HepG2 (cell line): ENCODE measurements at regions not wholly inside any gene's neighbourhood (a gene's known extent, or its start where the extent isn't known, plus 50 kb on each side); places are given as distances from the start of the nearest gene placed in this dataset.

ENCODE experiments used
- FOXK2 ChIP-seq: fragments of 450-650 bp; IDR thresholded peaks from 2 replicates; pipeline ENCODE4 v1.6.1; 2016
- TBL1XR1 ChIP-seq: fragments of 150-350 bp; IDR thresholded peaks from 2 replicates; pipeline ENCODE4 v1.6.1; 2014; ENCODE audit warnings: borderline replicate concordance, low read length; ENCODE audit not compliant: partially characterized antibody
- ZNF292 ChIP-seq: sonication (generic); formaldehyde crosslinking; IDR thresholded peaks from 2 replicates; pipeline ENCODE4 v1.8.1; 2022; ENCODE audit warnings: mild to moderate bottlenecking, low read depth, missing genetic modification reagents, borderline replicate concordance
- TF ChIP-seq, protein P1 (sequence below): sonication (generic); formaldehyde crosslinking; IDR thresholded peaks from 2 replicates; pipeline ENCODE4 v1.4.0; 2020; ENCODE audit warnings: missing genetic modification reagents, mild to moderate bottlenecking, borderline replicate concordance
- TF ChIP-seq, protein P2 (sequence below), 2 experiments: sonication (generic) in 1 of 2; formaldehyde crosslinking in 1 of 2; IDR thresholded peaks; 2 replicates each; pipeline versions ENCODE4 v1.5.1 to v1.6.1; 2011 to 2020; ENCODE audit warnings: borderline replicate concordance in 1 of 2, low read depth in 1 of 2, low read length in 1 of 2, mild to moderate bottlenecking in 1 of 2, missing genetic modification reagents in 1 of 2, moderate library complexity in 1 of 2
- TF ChIP-seq, protein P3 (sequence below), 2 experiments: IDR thresholded peaks; 2 replicates each; pipeline ENCODE4 v1.6.1; 2011 to 2012; ENCODE audit warnings: low read length in 2 of 2, borderline replicate concordance in 1 of 2, low read depth in 1 of 2, mild to moderate bottlenecking in 1 of 2, moderate library complexity in 1 of 2
- TF ChIP-seq, protein P4 (sequence below): sonication (generic); formaldehyde crosslinking; IDR thresholded peaks from 2 replicates; pipeline ENCODE4 v1.4.0; 2020; ENCODE audit warnings: missing genetic modification reagents, borderline replicate concordance

DNA sequence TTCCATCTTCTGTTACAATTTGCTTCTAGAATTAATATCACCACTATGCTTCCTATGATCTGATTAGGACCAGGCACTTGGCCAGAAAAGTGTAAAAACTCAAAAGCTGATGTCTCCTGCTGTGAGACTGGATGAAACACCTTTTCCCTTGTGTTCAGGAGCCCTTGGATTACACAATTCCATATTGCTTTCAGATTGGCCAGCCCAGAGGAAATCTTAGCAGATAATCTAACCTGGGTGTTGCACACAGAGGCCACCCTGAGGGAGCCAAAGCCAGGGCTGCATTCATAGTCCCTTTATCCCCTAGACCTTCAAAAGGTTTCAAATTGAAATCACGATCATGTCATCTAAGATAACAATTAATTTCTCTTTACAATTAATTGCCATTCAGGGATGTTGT is 94.1 kb upstream of the SELENOP start:
- TF ChIP-seq TBL1XR1 (no peak), FOXK2 (no peak), ZNF292 (CRISPR knock-in tag) (no peak)
- TF ChIP-seq, protein P1, sequence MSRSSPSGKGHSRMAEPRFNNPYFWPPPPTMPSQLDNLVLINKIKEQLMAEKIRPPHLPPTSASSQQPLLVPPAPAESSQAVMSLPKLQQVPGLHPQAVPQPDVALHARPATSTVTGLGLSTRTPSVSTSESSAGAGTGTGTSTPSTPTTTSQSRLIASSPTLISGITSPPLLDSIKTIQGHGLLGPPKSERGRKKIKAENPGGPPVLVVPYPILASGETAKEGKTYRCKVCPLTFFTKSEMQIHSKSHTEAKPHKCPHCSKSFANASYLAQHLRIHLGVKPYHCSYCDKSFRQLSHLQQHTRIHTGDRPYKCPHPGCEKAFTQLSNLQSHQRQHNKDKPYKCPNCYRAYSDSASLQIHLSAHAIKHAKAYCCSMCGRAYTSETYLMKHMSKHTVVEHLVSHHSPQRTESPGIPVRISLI (CRISPR knock-in tag) = no peak
- TF ChIP-seq, protein P2, sequence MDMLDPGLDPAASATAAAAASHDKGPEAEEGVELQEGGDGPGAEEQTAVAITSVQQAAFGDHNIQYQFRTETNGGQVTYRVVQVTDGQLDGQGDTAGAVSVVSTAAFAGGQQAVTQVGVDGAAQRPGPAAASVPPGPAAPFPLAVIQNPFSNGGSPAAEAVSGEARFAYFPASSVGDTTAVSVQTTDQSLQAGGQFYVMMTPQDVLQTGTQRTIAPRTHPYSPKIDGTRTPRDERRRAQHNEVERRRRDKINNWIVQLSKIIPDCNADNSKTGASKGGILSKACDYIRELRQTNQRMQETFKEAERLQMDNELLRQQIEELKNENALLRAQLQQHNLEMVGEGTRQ (IDR thresholded peaks at IDR 0.05; ENCODE audit: low read depth, low read length) = no peak
- TF ChIP-seq, protein P2 (CRISPR knock-in tag; IDR thresholded peaks at IDR 0.05; ENCODE audit: borderline replicate concordance) = no peak
- TF ChIP-seq, protein P3, sequence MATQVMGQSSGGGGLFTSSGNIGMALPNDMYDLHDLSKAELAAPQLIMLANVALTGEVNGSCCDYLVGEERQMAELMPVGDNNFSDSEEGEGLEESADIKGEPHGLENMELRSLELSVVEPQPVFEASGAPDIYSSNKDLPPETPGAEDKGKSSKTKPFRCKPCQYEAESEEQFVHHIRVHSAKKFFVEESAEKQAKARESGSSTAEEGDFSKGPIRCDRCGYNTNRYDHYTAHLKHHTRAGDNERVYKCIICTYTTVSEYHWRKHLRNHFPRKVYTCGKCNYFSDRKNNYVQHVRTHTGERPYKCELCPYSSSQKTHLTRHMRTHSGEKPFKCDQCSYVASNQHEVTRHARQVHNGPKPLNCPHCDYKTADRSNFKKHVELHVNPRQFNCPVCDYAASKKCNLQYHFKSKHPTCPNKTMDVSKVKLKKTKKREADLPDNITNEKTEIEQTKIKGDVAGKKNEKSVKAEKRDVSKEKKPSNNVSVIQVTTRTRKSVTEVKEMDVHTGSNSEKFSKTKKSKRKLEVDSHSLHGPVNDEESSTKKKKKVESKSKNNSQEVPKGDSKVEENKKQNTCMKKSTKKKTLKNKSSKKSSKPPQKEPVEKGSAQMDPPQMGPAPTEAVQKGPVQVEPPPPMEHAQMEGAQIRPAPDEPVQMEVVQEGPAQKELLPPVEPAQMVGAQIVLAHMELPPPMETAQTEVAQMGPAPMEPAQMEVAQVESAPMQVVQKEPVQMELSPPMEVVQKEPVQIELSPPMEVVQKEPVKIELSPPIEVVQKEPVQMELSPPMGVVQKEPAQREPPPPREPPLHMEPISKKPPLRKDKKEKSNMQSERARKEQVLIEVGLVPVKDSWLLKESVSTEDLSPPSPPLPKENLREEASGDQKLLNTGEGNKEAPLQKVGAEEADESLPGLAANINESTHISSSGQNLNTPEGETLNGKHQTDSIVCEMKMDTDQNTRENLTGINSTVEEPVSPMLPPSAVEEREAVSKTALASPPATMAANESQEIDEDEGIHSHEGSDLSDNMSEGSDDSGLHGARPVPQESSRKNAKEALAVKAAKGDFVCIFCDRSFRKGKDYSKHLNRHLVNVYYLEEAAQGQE (IDR thresholded peaks at IDR 0.05; ENCODE audit: borderline replicate concordance in 1 of 2, low read depth in 1 of 2, low read length in 2 of 2) = no peak
- TF ChIP-seq, protein P4, sequence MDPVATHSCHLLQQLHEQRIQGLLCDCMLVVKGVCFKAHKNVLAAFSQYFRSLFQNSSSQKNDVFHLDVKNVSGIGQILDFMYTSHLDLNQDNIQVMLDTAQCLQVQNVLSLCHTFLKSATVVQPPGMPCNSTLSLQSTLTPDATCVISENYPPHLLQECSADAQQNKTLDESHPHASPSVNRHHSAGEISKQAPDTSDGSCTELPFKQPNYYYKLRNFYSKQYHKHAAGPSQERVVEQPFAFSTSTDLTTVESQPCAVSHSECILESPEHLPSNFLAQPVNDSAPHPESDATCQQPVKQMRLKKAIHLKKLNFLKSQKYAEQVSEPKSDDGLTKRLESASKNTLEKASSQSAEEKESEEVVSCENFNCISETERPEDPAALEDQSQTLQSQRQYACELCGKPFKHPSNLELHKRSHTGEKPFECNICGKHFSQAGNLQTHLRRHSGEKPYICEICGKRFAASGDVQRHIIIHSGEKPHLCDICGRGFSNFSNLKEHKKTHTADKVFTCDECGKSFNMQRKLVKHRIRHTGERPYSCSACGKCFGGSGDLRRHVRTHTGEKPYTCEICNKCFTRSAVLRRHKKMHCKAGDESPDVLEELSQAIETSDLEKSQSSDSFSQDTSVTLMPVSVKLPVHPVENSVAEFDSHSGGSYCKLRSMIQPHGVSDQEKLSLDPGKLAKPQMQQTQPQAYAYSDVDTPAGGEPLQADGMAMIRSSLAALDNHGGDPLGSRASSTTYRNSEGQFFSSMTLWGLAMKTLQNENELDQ (CRISPR knock-in tag) = no peak
